ENCODE measurements at regions not wholly inside any gene's neighbourhood (a gene's known extent, or its start where the extent isn't known, plus 50 kb on each side); places are given as distances from the start of the nearest gene placed in this dataset.
A peak's percentile ranks its signal among the peaks of the same experiment; 100 is the strongest.

DNA sequence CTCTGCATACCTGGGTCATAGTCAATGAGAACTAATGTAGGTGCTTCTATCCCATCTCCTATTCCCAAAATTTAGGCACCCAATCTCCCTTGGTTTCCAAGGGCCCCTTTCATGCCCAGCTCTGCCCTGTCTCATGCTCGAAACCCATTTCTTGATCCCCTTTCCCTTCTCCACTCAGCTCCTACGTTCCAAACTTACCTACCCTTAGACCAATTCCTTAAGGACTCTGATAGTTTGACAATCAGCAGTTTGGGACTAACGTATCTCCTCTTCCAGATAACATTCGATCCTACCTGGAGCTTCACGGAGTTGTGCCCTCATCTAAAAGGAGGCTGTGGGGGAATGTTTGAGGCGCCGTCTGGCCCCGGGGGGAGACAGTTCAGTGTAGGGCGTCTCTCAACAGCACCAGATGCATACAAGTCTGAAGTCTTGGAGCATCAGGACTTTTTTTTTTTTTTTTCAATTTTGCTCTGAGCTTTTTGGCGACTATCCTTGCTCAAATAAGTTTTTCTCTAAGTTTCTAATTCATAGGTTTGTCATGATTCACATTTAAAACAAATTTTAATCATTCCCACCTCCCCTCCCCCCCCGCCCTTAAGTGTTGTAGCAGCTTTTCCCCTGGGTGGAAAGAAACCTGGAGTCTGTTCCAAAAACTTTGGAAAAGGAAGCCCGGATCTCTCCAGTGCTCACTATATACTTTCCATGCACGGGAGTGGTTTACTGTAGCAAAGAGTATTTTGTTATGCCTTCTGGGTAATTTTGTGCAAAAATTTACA, 141.2 kb upstream of the LGALSL start:
- Histone ChIP-seq H3K9me3 (ENCODE audit: control insufficient read depth in 2 of 2, low read length in 2 of 2) (no peaks in the 10 kb centered on the region), H3K27ac (ENCODE audit: low read depth in 2 of 2, low read length in 2 of 2) (no peak overlapping the region), H3K36me3 (ENCODE audit: control insufficient read depth in 2 of 2, insufficient read depth in 2 of 2, low read length in 2 of 2) (no peaks in the 10 kb centered on the region), H3K4me3 (ENCODE audit: low read length in 2 of 2) (no peak overlapping the region), H3K27me3 (ENCODE audit: control insufficient read depth in 2 of 2, insufficient read depth in 2 of 2, low read length in 2 of 2) (no peaks in the 10 kb centered on the region), H3K4me1 (ENCODE audit: control insufficient read depth in 2 of 2, insufficient read depth in 2 of 2, low read length in 2 of 2) (no peaks in the 10 kb centered on the region), H3K9ac (ENCODE audit: low read depth in 1 of 2, low read length in 2 of 2) (no peak overlapping the region)

- Histone ChIP-seq H3K4me3 (ENCODE audit: low read length in 2 of 2) (no peak overlapping the region), H3K9me3 (ENCODE audit: control insufficient read depth in 2 of 2, low read length in 2 of 2) (no peaks in the 10 kb centered on the region), H3K27ac (ENCODE audit: low read depth in 2 of 2, low read length in 2 of 2) (no peak overlapping the region), H3K9ac (ENCODE audit: low read depth in 1 of 2, low read length in 2 of 2) (no peak overlapping the region), H3K27me3 (ENCODE audit: control insufficient read depth in 2 of 2, insufficient read depth in 2 of 2, low read length in 2 of 2) (no peaks in the 10 kb centered on the region), H3K4me1 (ENCODE audit: control insufficient read depth in 2 of 2, insufficient read depth in 2 of 2, low read length in 2 of 2) (no peaks in the 10 kb centered on the region), H3K36me3 (ENCODE audit: control insufficient read depth in 2 of 2, insufficient read depth in 2 of 2, low read length in 2 of 2) (no peaks in the 10 kb centered on the region)
These were observed 140.6 kb upstream of the LGALSL start for GRCh38 chr2:64313398-64313723.

GRCh38 chr2:64315291-64315960, 138.5 kb upstream of the LGALSL start:
- Histone ChIP-seq H3K9ac (ENCODE audit: low read depth in 1 of 2, low read length in 2 of 2) (no peak overlapping the region), H3K4me3 (ENCODE audit: low read length in 2 of 2) (no peak overlapping the region), H3K9me3 (ENCODE audit: control insufficient read depth in 2 of 2, low read length in 2 of 2) (no peaks in the 10 kb centered on the region), H3K4me1 (ENCODE audit: control insufficient read depth in 2 of 2, insufficient read depth in 2 of 2, low read length in 2 of 2) (no peaks in the 10 kb centered on the region), H3K27me3 (ENCODE audit: control insufficient read depth in 2 of 2, insufficient read depth in 2 of 2, low read length in 2 of 2) (no peaks in the 10 kb centered on the region), H3K27ac (ENCODE audit: low read depth in 2 of 2, low read length in 2 of 2) (no peak overlapping the region), H3K36me3 (ENCODE audit: control insufficient read depth in 2 of 2, insufficient read depth in 2 of 2, low read length in 2 of 2) (no peaks in the 10 kb centered on the region)

- Histone ChIP-seq H3K27ac (ENCODE audit: low read depth in 2 of 2, low read length in 2 of 2) (no peak overlapping the region), H3K9ac (ENCODE audit: low read depth in 1 of 2, low read length in 2 of 2) (no peak overlapping the region), H3K27me3 (ENCODE audit: control insufficient read depth in 2 of 2, insufficient read depth in 2 of 2, low read length in 2 of 2) (no peaks in the 10 kb centered on the region), H3K36me3 (ENCODE audit: control insufficient read depth in 2 of 2, insufficient read depth in 2 of 2, low read length in 2 of 2) (no peaks in the 10 kb centered on the region), H3K4me1 (ENCODE audit: control insufficient read depth in 2 of 2, insufficient read depth in 2 of 2, low read length in 2 of 2) (no peaks in the 10 kb centered on the region), H3K4me3 (ENCODE audit: low read length in 2 of 2) (no peak overlapping the region), H3K9me3 (ENCODE audit: control insufficient read depth in 2 of 2, low read length in 2 of 2) (no peaks in the 10 kb centered on the region)
These were observed 136.1 kb upstream of the LGALSL start for GRCh38 chr2:64317707-64318475.

- H3K27ac ChIP-seq (ENCODE audit: low read depth in 2 of 2, low read length in 2 of 2), result no peak overlapping the region
- no peaks in the 10 kb centered on the region for H3K9me3 ChIP-seq (ENCODE audit: control insufficient read depth in 2 of 2, low read length in 2 of 2)
- H3K4me1 ChIP-seq (ENCODE audit: control insufficient read depth in 2 of 2, insufficient read depth in 2 of 2, low read length in 2 of 2), result no peaks in the 10 kb centered on the region
- H3K9ac ChIP-seq (ENCODE audit: low read depth in 1 of 2, low read length in 2 of 2), result no peak overlapping the region
- no peaks in the 10 kb centered on the region for H3K36me3 ChIP-seq (ENCODE audit: control insufficient read depth in 2 of 2, insufficient read depth in 2 of 2, low read length in 2 of 2)
- H3K27me3 ChIP-seq (ENCODE audit: control insufficient read depth in 2 of 2, insufficient read depth in 2 of 2, low read length in 2 of 2), result no peaks in the 10 kb centered on the region
- H3K4me3 ChIP-seq (ENCODE audit: low read length in 2 of 2), result no peak overlapping the region
These were observed 135.6 kb upstream of the LGALSL start for GRCh38 chr2:64318476-64318748.

- no peaks in the 10 kb centered on the region for H3K9me3 ChIP-seq (ENCODE audit: control insufficient read depth in 2 of 2, low read length in 2 of 2)
- no peak overlapping the region for H3K4me3 ChIP-seq (ENCODE audit: low read length in 2 of 2)
- no peaks in the 10 kb centered on the region for H3K4me1 ChIP-seq (ENCODE audit: control insufficient read depth in 2 of 2, insufficient read depth in 2 of 2, low read length in 2 of 2)
- no peaks in the 10 kb centered on the region for H3K36me3 ChIP-seq (ENCODE audit: control insufficient read depth in 2 of 2, insufficient read depth in 2 of 2, low read length in 2 of 2)
- H3K9ac ChIP-seq (ENCODE audit: low read depth in 1 of 2, low read length in 2 of 2), result no peak overlapping the region
- H3K27me3 ChIP-seq (ENCODE audit: control insufficient read depth in 2 of 2, insufficient read depth in 2 of 2, low read length in 2 of 2), result no peaks in the 10 kb centered on the region
- no peak overlapping the region for H3K27ac ChIP-seq (ENCODE audit: low read depth in 2 of 2, low read length in 2 of 2)
These were observed 134.1 kb upstream of the LGALSL start for GRCh38 chr2:64319896-64320295.

GRCh38 chr2:64322433-64322832, 131.5 kb upstream of the LGALSL start:
- Histone ChIP-seq H3K9ac (ENCODE audit: low read depth in 1 of 2, low read length in 2 of 2) (no peak overlapping the region), H3K27ac (ENCODE audit: low read depth in 2 of 2, low read length in 2 of 2) (no peak overlapping the region), H3K9me3 (ENCODE audit: control insufficient read depth in 2 of 2, low read length in 2 of 2) (no peaks in the 10 kb centered on the region), H3K27me3 (ENCODE audit: control insufficient read depth in 2 of 2, insufficient read depth in 2 of 2, low read length in 2 of 2) (no peaks in the 10 kb centered on the region), H3K4me1 (ENCODE audit: control insufficient read depth in 2 of 2, insufficient read depth in 2 of 2, low read length in 2 of 2) (peaks cover 0 to 6% of the 10 kb centered on the region in 2 donors), H3K36me3 (ENCODE audit: control insufficient read depth in 2 of 2, insufficient read depth in 2 of 2, low read length in 2 of 2) (no peaks in the 10 kb centered on the region), H3K4me3 (ENCODE audit: low read length in 2 of 2) (no peak overlapping the region)

DNA sequence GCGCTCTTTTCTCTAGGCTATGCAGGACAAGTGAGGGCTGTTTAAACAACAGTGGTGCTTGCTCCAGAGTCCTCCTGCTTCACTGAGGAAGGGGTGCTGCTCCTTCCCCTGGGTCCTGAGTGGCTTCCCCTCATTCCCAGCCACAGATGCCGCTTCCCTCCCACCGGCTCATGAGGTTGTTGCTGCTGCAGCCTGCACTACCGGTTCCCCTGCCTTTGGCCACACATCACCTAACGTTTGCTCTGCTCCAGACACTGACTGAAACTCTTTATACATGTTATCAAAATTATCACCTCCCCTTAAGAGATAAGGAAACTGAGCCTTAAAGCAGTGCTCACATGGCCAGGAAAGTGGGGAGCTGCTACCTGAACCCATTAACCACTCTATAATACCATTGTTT, 130.8 kb upstream of the LGALSL start:
- Histone ChIP-seq H3K27ac (ENCODE audit: low read depth in 2 of 2, low read length in 2 of 2) (no peak overlapping the region), H3K27me3 (ENCODE audit: control insufficient read depth in 2 of 2, insufficient read depth in 2 of 2, low read length in 2 of 2) (no peaks in the 10 kb centered on the region)

GRCh38 chr2:64324746-64325410, 129.1 kb upstream of the LGALSL start:
- no peaks in the 10 kb centered on the region for H3K9me3 ChIP-seq (ENCODE audit: control insufficient read depth in 2 of 2, low read length in 2 of 2)
- no peak overlapping the region for H3K27ac ChIP-seq (ENCODE audit: low read depth in 2 of 2, low read length in 2 of 2)
- H3K4me1 ChIP-seq (ENCODE audit: control insufficient read depth in 2 of 2, insufficient read depth in 2 of 2, low read length in 2 of 2), result peaks cover 8 to 11% of the 10 kb centered on the region in 2 donors
- no peaks in the 10 kb centered on the region for H3K36me3 ChIP-seq (ENCODE audit: control insufficient read depth in 2 of 2, insufficient read depth in 2 of 2, low read length in 2 of 2)
- H3K4me3 ChIP-seq (ENCODE audit: low read length in 2 of 2), result no peak overlapping the region
- no peak overlapping the region for H3K9ac ChIP-seq (ENCODE audit: low read depth in 1 of 2, low read length in 2 of 2)
- H3K27me3 ChIP-seq (ENCODE audit: control insufficient read depth in 2 of 2, insufficient read depth in 2 of 2, low read length in 2 of 2), result no peaks in the 10 kb centered on the region

More for the DNA sequence above, 130.8 kb upstream of the LGALSL start:
- H3K9me3 ChIP-seq (ENCODE audit: control insufficient read depth in 2 of 2, low read length in 2 of 2), result no peaks in the 10 kb centered on the region
- H3K9ac ChIP-seq (ENCODE audit: low read depth in 1 of 2, low read length in 2 of 2), result no peak overlapping the region
- no peak overlapping the region for H3K4me3 ChIP-seq (ENCODE audit: low read length in 2 of 2)
- H3K4me1 ChIP-seq (ENCODE audit: control insufficient read depth in 2 of 2, insufficient read depth in 2 of 2, low read length in 2 of 2), result peaks cover 0 to 6% of the 10 kb centered on the region in 2 donors
- H3K36me3 ChIP-seq (ENCODE audit: control insufficient read depth in 2 of 2, insufficient read depth in 2 of 2, low read length in 2 of 2), result no peaks in the 10 kb centered on the region

DNA sequence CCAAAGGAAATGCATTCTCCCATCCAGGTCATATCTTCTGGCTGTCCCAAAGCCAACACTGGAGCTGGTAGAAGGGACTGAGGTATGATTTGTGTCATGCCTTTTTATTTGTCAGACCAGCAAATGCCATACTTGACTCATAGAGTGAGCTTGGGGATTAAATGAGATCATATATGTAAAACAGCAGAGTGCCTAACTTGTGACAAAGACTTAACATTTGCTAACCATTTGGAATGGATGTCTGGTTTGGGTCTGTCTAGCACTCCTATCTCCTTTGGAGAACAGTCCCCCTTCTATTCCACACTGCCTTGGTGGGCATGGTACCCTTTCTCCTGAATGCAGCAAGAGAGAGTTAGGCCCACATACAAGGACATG, 128.5 kb upstream of the LGALSL start:
- Histone ChIP-seq H3K27me3 (ENCODE audit: control insufficient read depth in 2 of 2, insufficient read depth in 2 of 2, low read length in 2 of 2) (no peaks in the 10 kb centered on the region), H3K27ac (ENCODE audit: low read depth in 2 of 2, low read length in 2 of 2) (peak overlapping the region in 1 of 2 donors; percentile 27), H3K36me3 (ENCODE audit: control insufficient read depth in 2 of 2, insufficient read depth in 2 of 2, low read length in 2 of 2) (no peaks in the 10 kb centered on the region), H3K9me3 (ENCODE audit: control insufficient read depth in 2 of 2, low read length in 2 of 2) (no peaks in the 10 kb centered on the region), H3K9ac (ENCODE audit: low read depth in 1 of 2, low read length in 2 of 2) (no peak overlapping the region), H3K4me1 (ENCODE audit: control insufficient read depth in 2 of 2, insufficient read depth in 2 of 2, low read length in 2 of 2) (peaks cover 14 to 17% of the 10 kb centered on the region in 2 donors), H3K4me3 (ENCODE audit: low read length in 2 of 2) (no peak overlapping the region)
